ENCODE measurements at regions not wholly inside any gene's neighbourhood (a gene's known extent, or its start where the extent isn't known, plus 50 kb on each side); places are given as distances from the start of the nearest gene placed in this dataset.
"Not testable (repeated sequence)": the region's sequence is repeated elsewhere in the genome, so short reads cannot be mapped to it uniquely, and the experiment has no call there.

- no peak overlapping the region for H3K4me3 ChIP-seq (ENCODE audit: low read depth, low read length)
- H3K9me3 ChIP-seq: no peaks in the 10 kb centered on the region; the same call in 1 of the 2 replicates
- no peaks in the 10 kb centered on the region for H3K36me3 ChIP-seq
- H3K27me3 ChIP-seq: no peaks in the 10 kb centered on the region
- no peak for DNase-seq
- no peak for TF ChIP-seq CTCF (IDR thresholded peaks at IDR 0.05; ENCODE audit: low read depth, low read length)
- no peaks in the 10 kb centered on the region for H3K4me1 ChIP-seq
These were observed 694.9 kb downstream of the ZBBX start for GRCh38 chr3:166685246-166685645.

GRCh38 chr3:166684077-166684476, 696.0 kb downstream of the ZBBX start:
- H3K9me3 ChIP-seq; DNase-seq; H3K27me3 ChIP-seq; H3K36me3 ChIP-seq; H3K4me3 ChIP-seq (ENCODE audit: low read depth, low read length); H3K4me1 ChIP-seq: not testable (repeated sequence)

- TF ChIP-seq CTCF (IDR thresholded peaks at IDR 0.05; ENCODE audit: low read depth, low read length): no peak
These were observed 710.3 kb downstream of the ZBBX start for GRCh38 chr3:166669781-166670180.

GRCh38 chr3:166663194-166663593, 716.9 kb downstream of the ZBBX start:
- Histone ChIP-seq H3K4me3 (ENCODE audit: low read depth, low read length) (no peak overlapping the region), H3K36me3 (no peaks in the 10 kb centered on the region), H3K27me3 (no peaks in the 10 kb centered on the region), H3K9me3 (no peaks in the 10 kb centered on the region), H3K4me1 (no peaks in the 10 kb centered on the region)
- TF ChIP-seq CTCF (IDR thresholded peaks at IDR 0.05; ENCODE audit: low read depth, low read length): no peak
- no peak for DNase-seq

More at GRCh38 chr3:166669781-166670180, 710.3 kb downstream of the ZBBX start:
- H3K27me3 ChIP-seq: no peaks in the 10 kb centered on the region
- H3K4me1 ChIP-seq: no peaks in the 10 kb centered on the region
- H3K4me3 ChIP-seq (ENCODE audit: low read depth, low read length): no peak overlapping the region
- DNase-seq: no peak
- no peaks in the 10 kb centered on the region for H3K9me3 ChIP-seq
- H3K36me3 ChIP-seq: no peaks in the 10 kb centered on the region

GRCh38 chr3:166661621-166662020, 718.5 kb downstream of the ZBBX start:
- Histone ChIP-seq H3K9me3 (no peaks in the 10 kb centered on the region), H3K27me3 (no peaks in the 10 kb centered on the region), H3K4me3 (ENCODE audit: low read depth, low read length) (no peak overlapping the region), H3K4me1 (no peaks in the 10 kb centered on the region), H3K36me3 (no peaks in the 10 kb centered on the region)
- DNase-seq: no peak
- no peak for TF ChIP-seq CTCF (IDR thresholded peaks at IDR 0.05; ENCODE audit: low read depth, low read length)

- Histone ChIP-seq H3K27me3 (no peaks in the 10 kb centered on the region), H3K4me3 (ENCODE audit: low read depth, low read length) (no peak overlapping the region), H3K9me3 (no peaks in the 10 kb centered on the region), H3K4me1 (no peaks in the 10 kb centered on the region), H3K36me3 (no peaks in the 10 kb centered on the region)
- TF ChIP-seq CTCF (IDR thresholded peaks at IDR 0.05; ENCODE audit: low read depth, low read length): no peak
- no peak for DNase-seq
These were observed 719.1 kb downstream of the ZBBX start for GRCh38 chr3:166660962-166661361.

- no peak for TF ChIP-seq CTCF (IDR thresholded peaks at IDR 0.05; ENCODE audit: low read depth, low read length)
- H3K4me3 ChIP-seq (ENCODE audit: low read depth, low read length): no peak overlapping the region
- H3K4me1 ChIP-seq: no peaks in the 10 kb centered on the region
- H3K36me3 ChIP-seq: no peaks in the 10 kb centered on the region
- no peaks in the 10 kb centered on the region for H3K9me3 ChIP-seq
- H3K27me3 ChIP-seq: no peaks in the 10 kb centered on the region
- DNase-seq: no peak
These were observed 742.0 kb downstream of the ZBBX start for GRCh38 chr3:166637984-166638530.

Measured in BE2C (cell line).